HepG2 (cell line): ENCODE measurements at regions not wholly inside any gene's neighbourhood (a gene's known extent, or its start where the extent isn't known, plus 50 kb on each side); places are given as distances from the start of the nearest gene placed in this dataset.

ENCODE experiments used
- ARID5B ChIP-seq: IDR thresholded peaks from 2 replicates; pipeline ENCODE4 v1.4.0; 2020; ENCODE audit warnings: mild to moderate bottlenecking, missing genetic modification reagents
- ASH2L ChIP-seq: fragments of 300-600, 200-600 bp; sonication (generic); IDR thresholded peaks from 2 replicates; pipeline ENCODE4 v1.7.0; 2017; ENCODE audit warnings: low read depth, mild to moderate bottlenecking, moderate library complexity, mixed read lengths, low read length; ENCODE audit not compliant: insufficient read length
- BCL3 ChIP-seq: sonication (generic); formaldehyde crosslinking; IDR thresholded peaks from 2 replicates; pipeline ENCODE4 v1.5.1; 2020; ENCODE audit warnings: mild to moderate bottlenecking, missing genetic modification reagents, moderate library complexity
- HMG20A ChIP-seq: IDR thresholded peaks from 2 replicates; pipeline ENCODE4 v1.6.1; 2016; ENCODE audit warnings: borderline replicate concordance
- HNF4G ChIP-seq, 2 experiments: sonication (generic) in 1 of 2; formaldehyde crosslinking in 1 of 2; IDR thresholded peaks; 2 replicates each; pipeline versions ENCODE4 v1.4.0 to v1.6.1; 2011 to 2020; ENCODE audit warnings: borderline replicate concordance in 2 of 2, low read depth in 2 of 2, mild to moderate bottlenecking in 2 of 2, low read length in 1 of 2, missing genetic modification reagents in 1 of 2, moderate library complexity in 1 of 2
- PAXIP1 ChIP-seq: sonication (generic); formaldehyde crosslinking; conservative IDR thresholded peaks from 2 replicates; pipeline ENCODE4 v1.4.0; 2020; ENCODE audit warnings: mild to moderate bottlenecking, missing genetic modification reagents, moderate library complexity
- PPARG ChIP-seq: conservative IDR thresholded peaks from 2 replicates; pipeline ENCODE4 v1.6.1; 2016; ENCODE audit warnings: missing biosample characterization, missing genetic modification reagents
- SALL1 ChIP-seq: sonication (generic); formaldehyde crosslinking; IDR thresholded peaks from 2 replicates; pipeline ENCODE4 v1.8.0; 2022; ENCODE audit warnings: mild to moderate bottlenecking, missing genetic modification reagents
- SAP130 ChIP-seq: IDR thresholded peaks from 2 replicates; pipeline ENCODE4 v1.6.1; 2016; ENCODE audit warnings: low read depth
- THAP11 ChIP-seq: IDR thresholded peaks from 2 replicates; pipeline ENCODE4 v1.6.1; 2016; ENCODE audit warnings: missing biosample characterization, missing genetic modification reagents
- ZBTB42 ChIP-seq: sonication (generic); formaldehyde crosslinking; IDR thresholded peaks from 2 replicates; pipeline ENCODE4 v1.5.0; 2020; ENCODE audit warnings: mild to moderate bottlenecking, missing genetic modification reagents
- ZHX1 ChIP-seq: sonication (generic); formaldehyde crosslinking; IDR thresholded peaks from 2 replicates; pipeline ENCODE4 v1.8.1; 2022; ENCODE audit warnings: low read depth, mild to moderate bottlenecking, missing genetic modification reagents
- ZNF512B ChIP-seq: sonication (generic); formaldehyde crosslinking; IDR thresholded peaks from 2 replicates; pipeline ENCODE4 v1.5.1; 2020; ENCODE audit warnings: missing genetic modification reagents, mild to moderate bottlenecking, borderline replicate concordance

- TF ChIP-seq PAXIP1 (CRISPR knock-in tag) (peak; percentile 62), PPARG (CRISPR knock-in tag) (0 out of 2 replicates have a peak, but pooled peaks have one; percentile 4), ZNF512B (no peak), ASH2L (peak; percentile 36), THAP11 (0 out of 2 replicates have a peak, but pooled peaks have one; percentile 23), ARID5B (CRISPR knock-in tag) (peak; percentile 54), ZBTB42 (peak; percentile 67; the same call in 1 of the 2 replicates), ZHX1 (CRISPR knock-in tag) (no peak), HNF4G (IDR thresholded peaks at IDR 0.05; ENCODE audit: borderline replicate concordance, low read depth, low read length) (0 out of 2 replicates have a peak, but pooled peaks have one; percentile 38), HNF4G (CRISPR knock-in tag; IDR thresholded peaks at IDR 0.05; ENCODE audit: borderline replicate concordance, low read depth) (no peak), SALL1 (CRISPR knock-in tag) (peak; percentile 54; the same call in 1 of the 2 replicates), BCL3 (CRISPR knock-in tag) (no peak), HMG20A (0 out of 2 replicates have a peak, but pooled peaks have one; percentile 32), SAP130 (CRISPR knock-in tag) (peak; percentile 36; the same call in 1 of the 2 replicates)
These were observed 111.3 kb upstream of the LGSN start (continued) for GRCh38 chr6:63430985-63431519.
